PFSK-1 (cell line): ENCODE measurements at regions not wholly inside any gene's neighbourhood (a gene's known extent, or its start where the extent isn't known, plus 50 kb on each side); places are given as distances from the start of the nearest gene placed in this dataset.

ENCODE experiments used
- POLR2AphosphoS5 ChIP-seq: IDR thresholded peaks from 2 replicates; pipeline ENCODE4 v1.6.1; 2012; ENCODE audit warnings: low read depth, mild to moderate bottlenecking, control low read depth, low read length, moderate library complexity
- SIN3A ChIP-seq: IDR thresholded peaks from 2 replicates; pipeline ENCODE4 v1.6.1; 2012; ENCODE audit warnings: mild to moderate bottlenecking, low read length, moderate library complexity, borderline replicate concordance; ENCODE audit not compliant: insufficient read depth
- TAF1 ChIP-seq: IDR thresholded peaks from 2 replicates; pipeline ENCODE4 v1.6.1; 2012; ENCODE audit warnings: low read length, control low read depth, borderline replicate concordance; ENCODE audit not compliant: insufficient read depth
- TF ChIP-seq, protein P1 (sequence below), 2 experiments: IDR thresholded peaks; 2 replicates each; pipeline versions ENCODE4 v1.6.1 to v1.8.0; 2011 to 2012; ENCODE audit warnings: low read depth in 2 of 2, low read length in 2 of 2, control low read depth in 1 of 2, inconsistent platforms in 1 of 2, mild to moderate bottlenecking in 1 of 2, moderate library complexity in 1 of 2; ENCODE audit not compliant: insufficient read depth in 1 of 2

DNA sequence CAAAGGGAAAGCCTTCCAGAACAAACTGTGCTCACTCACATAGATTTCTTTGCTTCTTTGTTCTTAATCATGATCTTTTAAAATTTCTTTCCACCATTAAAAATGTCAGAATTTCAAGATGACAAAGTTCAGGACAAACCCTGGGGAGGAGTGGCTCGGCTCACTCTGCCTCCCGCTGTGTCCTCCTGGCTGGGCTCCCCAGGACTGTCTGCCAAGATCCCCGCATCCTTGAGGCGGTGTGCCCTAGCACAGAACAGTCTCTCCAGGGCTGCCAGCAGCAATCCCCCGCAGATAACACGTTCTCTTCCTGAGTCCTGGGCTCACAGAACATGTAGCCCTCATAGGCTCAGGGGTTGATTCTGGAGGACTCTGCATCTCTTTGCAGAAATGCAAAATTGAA is 98.4 kb upstream of the KCNG1 start:
- no peak for TF ChIP-seq POLR2AphosphoS5
- TF ChIP-seq, protein P1, sequence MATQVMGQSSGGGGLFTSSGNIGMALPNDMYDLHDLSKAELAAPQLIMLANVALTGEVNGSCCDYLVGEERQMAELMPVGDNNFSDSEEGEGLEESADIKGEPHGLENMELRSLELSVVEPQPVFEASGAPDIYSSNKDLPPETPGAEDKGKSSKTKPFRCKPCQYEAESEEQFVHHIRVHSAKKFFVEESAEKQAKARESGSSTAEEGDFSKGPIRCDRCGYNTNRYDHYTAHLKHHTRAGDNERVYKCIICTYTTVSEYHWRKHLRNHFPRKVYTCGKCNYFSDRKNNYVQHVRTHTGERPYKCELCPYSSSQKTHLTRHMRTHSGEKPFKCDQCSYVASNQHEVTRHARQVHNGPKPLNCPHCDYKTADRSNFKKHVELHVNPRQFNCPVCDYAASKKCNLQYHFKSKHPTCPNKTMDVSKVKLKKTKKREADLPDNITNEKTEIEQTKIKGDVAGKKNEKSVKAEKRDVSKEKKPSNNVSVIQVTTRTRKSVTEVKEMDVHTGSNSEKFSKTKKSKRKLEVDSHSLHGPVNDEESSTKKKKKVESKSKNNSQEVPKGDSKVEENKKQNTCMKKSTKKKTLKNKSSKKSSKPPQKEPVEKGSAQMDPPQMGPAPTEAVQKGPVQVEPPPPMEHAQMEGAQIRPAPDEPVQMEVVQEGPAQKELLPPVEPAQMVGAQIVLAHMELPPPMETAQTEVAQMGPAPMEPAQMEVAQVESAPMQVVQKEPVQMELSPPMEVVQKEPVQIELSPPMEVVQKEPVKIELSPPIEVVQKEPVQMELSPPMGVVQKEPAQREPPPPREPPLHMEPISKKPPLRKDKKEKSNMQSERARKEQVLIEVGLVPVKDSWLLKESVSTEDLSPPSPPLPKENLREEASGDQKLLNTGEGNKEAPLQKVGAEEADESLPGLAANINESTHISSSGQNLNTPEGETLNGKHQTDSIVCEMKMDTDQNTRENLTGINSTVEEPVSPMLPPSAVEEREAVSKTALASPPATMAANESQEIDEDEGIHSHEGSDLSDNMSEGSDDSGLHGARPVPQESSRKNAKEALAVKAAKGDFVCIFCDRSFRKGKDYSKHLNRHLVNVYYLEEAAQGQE (IDR thresholded peaks at IDR 0.05; ENCODE audit: insufficient read depth in 1 of 2, low read depth in 2 of 2, low read length in 2 of 2): no peak
- no peak for TF ChIP-seq SIN3A
- no peak for TF ChIP-seq TAF1
